DMS114 treated with DMSO at 0.1 percent for 48 hours (cell line): ENCODE measurements at regions not wholly inside any gene's neighbourhood (a gene's known extent, or its start where the extent isn't known, plus 50 kb on each side); places are given as distances from the start of the nearest gene placed in this dataset.
"Not testable (repeated sequence)": the region's sequence is repeated elsewhere in the genome, so short reads cannot be mapped to it uniquely, and the experiment has no call there.

Experiments used
- DNase-seq: peaks from one replicate; lab custom pipeline; 2025; ENCODE audit not compliant: unreplicated experiment; lab: John Stamatoyannopoulos, UW

DNA sequence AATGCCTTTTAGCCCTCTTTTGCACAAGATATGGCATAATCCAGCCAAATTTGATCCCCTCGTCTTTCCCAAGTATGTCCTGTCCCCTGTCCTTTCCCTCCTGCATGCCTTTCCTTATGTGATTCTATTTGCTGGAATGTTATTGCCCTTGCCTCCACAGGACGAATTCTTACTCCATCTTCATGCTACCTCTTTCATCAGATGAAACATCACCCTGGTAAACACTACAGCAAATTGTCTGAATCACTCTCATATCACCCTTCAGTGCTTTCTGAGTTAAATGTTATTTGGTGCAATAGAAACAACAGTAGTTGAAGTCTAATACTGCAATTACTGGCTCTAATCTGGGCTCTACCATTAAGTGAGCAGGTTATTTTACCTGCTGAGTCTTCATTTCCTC, 52.2 kb upstream of the FAT1 start:
- no peak for DNase-seq

DNA sequence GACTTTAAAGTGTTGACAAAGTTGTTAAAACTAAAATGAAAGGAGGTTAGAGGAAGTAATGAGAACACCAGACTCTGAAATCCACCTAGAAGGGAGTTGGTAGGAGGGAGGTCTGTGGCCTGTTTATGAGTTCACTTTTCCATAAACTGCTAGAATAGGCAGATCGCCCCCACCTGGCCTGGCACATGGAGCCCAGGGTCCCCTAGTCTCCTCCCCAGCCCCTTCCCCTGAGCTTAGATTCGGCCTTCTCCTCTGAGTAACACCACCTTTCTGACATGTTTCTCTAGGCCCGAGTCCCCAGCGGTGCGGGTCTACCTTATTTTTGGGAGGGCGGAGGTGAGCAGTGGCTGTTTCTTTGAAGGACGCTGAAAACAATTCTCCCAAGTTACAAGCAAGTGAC, 54.5 kb upstream of the FAT1 start:
- DNase-seq = no peak

DNA sequence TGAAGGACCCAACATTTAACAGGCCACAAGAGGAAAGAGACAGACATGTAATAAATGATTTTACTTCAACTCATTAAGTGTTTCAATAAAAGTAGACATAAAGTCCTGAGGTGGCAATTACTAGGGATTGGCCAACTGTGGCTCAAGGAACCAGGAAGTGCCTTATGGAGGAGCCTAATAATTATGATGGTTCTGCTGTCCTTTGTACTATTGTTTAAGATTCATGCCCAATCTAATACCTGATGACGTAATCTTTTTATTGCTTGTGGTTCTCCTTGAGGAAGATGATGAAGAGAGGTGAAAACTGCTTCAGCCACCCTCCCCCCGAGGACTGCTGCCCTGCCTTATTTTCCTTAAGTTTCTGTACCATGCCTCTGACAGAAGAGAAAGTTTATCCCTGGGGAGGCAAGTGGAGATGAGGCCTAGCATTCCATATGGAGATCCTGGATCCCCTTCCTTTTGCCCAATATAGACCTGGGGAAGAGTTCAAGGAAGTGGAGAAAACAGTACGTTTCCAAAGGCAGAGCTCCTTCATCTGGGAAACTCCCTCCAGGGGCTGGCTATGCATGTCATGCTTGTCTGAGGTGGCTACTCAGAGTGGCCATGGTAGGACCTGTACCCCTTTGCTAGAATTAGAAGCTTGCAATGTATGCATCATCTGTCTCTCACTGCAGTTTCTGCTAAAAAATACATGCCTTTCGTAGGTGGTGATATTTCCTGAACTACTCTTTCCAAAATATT, 56.8 kb upstream of the FAT1 start:
- no peak for DNase-seq

DNA sequence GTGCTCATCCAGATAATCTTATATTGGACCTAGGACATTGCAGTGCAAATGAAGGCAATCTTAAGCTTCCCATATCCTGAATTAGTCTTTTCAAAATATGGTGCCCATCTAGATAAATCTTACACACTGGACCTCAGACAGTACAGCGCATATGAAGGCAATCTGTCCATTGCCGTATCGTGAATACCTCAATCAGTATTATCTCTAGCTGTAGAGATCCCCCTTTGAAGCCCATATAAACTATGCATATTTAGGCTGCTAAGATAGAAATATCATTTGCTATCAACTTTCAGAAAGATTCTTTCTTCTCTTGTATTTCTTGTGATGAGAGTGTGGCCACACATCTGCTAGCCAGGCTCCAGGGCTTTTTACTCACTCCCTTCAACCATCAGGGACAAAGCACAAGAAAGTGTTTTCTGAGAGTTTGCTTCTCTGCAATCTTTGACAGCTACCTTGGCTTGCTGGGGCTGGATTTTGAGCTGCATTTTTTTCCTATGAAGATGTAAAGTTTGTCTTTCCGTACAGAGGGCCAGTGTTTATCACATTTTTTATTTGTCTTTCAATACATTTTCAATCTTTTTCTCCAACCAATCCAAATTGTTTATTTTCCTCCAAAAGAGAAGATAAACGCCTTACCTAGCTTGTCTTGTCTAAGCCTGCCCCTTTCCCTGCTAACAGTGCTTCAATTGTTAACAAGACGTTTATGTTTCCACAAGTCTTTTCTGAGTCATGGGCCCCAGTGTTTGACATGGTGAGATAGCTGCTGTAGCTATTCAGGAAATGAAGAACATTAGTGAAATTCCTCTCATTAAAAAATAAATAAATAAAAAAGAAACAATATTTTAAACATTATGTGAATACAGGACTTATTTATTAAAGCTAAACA, 57.6 kb upstream of the FAT1 start:
- DNase-seq = no peak

DNA sequence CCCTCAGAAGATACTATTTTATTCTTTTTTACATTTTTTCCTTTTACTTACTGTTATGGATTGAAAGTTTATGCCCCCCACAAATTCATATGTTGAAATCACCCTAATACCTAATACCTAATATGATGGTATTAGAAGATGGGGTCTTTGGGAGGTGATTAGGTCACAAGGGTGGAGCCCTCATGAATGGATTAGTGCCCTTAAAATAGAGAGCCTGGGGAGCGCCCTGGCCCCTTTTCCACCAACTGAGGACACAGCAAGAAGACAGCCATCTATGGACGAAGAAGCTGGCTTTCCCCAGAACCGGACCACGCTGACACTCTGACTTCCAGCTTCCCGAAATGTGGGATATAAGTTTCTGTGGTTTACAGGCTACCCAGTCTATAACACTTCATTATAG, 58.6 kb upstream of the FAT1 start:
- DNase-seq = no peak

DNA sequence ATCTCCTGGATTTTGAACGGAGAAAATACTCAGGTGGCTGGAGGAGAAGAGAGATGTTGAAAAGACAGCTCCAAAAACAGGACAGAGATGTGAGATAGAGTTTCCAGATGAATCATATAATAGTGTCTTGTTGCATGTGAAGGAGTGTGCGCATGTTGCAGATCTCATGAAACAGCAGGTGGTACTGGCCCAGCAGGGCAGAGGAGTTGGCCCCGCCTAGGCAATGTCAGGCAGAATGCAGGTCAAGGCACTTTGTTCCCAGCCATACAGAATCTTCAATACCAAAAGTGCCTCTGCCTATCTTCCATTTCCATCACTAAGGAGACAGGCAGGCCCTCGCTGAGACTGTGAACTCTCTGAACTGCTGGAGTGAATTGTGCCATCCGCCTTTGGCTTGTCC, 63.9 kb upstream of the FAT1 start:
- DNase-seq = no peak

DNA sequence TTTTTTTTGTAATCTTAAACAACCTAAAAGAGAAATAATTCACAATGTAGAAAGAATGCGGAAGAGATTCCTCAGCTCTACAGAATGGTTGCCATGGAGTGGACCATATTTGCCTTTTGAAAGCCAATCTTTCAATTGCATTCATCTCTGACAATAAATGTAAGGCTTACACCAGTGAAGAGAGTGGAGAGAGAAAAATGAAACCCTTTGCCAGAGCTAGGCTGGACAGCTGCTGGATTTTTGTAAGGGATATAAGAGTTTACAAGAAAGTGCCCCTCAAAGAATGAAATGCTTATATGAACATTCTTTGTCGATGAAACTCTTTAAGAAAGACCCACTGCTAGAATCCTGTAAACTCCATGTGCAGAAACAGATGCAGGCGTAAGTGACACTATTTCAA, 66.0 kb upstream of the FAT1 start:
- DNase-seq = no peak

DNA sequence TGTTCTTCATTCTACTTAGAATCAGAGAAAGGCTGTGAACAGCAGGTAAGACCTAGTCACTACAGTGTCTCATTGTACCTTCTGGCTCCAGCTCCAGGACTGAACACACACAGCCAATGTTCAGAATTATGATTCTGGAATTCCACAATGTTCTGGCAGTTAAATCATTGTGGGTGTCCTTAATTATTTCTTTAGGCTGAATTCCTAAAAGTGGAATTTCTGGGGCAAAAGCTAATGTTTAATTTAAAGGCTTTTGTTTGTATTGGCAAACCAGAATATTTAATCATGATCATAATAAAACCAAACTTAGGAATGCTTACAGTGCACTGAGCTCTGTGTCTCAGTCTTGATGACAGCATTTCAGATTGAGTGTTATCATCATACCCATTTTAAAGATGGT, 67.0 kb upstream of the FAT1 start:
- no peak for DNase-seq

DNA sequence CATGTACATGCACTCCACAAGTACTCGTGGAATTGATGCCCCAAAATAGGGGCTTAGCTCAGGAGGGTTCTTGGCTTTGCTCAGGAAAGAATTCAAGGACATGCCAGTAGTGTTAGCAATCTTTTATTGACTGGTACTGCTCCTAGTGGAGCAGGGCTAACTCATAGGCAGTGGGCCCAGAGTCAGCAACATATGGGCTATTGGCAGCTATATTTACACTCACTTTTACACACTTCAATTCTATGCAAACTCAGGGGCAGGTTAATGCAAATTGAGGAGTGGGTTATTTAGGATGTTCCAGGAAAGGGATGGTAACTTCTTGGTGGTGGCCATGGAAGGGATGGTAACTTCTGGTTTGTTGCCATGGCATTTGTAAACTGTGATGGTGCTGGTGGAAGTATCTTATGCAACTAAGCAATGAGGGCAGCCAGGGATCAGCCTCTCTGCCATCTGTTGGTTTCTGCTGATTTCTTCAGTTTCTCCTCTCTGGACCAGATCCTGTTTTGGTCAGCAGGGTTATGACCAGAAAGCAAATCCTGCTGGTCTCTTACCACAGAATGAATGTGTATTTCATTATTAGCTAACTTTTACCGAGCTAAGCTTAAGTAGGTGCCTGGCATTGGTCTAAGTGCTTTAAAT, 69.2 kb upstream of the FAT1 start:
- no peak for DNase-seq

DNA sequence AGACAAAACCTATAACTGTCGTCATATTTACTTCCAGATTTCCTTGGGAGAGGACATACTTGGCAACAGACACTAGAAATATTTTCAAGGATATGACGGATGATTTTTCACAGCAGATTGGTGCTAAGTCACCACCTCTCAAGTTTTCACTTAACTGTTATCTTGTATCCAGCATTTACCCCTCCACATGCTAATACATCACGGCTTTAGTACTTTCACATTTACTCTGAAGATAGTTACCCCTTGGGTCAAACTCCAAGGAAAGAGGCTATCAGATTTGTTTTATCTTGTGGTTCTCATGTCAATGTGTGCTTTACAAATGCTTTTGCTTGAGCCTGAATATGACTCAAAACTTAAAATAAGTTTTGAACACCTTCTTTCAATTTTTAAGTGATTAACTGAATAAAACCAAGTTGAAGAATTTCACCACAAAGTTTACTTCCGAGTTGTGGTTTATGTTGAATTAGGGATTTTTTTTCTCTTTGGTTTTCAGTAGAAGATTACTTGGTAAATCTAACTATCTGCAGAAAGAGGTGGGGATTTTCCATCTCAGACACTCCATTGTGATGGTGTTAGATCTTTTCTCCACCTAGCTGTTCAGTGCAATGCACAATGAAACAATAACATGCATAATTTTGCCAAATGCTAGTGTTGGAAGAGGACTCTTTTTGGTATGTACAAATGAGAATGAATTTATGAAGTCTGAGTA, 75.4 kb upstream of the FAT1 start:
- DNase-seq = no peak

DNA sequence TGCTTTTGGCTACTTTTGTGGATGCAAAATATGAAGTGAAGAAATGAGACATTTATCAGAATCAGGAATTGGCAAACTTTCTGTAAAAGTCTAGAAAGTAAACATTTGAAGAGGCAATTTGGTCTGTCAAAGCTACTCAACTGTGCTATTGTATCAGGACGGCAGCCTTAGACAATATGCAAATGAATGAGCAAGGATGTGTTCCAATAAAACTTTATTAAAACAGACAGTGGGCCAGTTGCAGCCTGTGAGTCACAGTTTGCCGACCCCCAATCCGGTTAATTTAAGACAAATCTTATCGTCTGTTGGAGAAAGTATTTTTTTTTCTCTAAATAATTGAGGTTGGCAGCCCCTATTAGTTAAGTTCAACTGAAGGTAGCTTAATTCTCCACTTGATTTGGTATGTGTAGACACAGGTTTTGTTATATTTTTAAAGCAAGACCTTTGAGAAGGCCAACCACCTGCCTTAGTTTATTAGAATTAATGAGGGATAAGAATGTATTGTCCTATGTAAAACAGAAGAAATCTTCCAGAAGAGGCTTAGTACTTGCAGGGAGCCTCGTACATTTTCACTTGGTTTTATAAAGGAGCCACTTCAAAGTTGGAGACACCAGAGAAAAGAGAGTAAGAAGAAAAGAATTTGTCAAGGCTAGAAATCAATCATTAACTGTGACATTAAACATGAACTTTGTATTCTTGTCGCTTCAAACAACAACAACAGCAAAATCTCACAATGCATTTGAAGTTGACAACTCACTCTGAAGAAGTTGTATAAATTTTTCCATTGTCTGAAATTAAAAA, 81.6 kb upstream of the FAT1 start:
- DNase-seq = no peak

DNA sequence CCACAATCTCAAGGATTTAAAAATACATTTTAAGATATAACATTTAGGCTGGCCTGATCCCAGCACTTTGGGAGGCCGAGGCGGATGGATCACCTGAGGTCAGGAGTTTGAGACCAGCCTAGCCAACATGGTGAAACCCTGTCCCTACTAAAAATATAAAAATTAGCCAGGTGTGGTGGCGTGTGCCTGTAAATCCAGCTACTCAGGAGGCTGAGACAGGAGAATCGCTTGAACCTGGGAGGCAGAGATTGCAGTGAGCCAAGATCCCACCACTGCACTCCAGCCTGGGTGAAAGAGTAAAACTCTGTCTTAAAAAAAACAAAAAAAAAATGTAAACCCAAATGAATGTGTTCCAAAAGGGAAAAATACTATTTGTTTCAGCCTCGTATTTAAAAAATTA, 82.3 kb upstream of the FAT1 start:
- DNase-seq = not testable (repeated sequence)

DNA sequence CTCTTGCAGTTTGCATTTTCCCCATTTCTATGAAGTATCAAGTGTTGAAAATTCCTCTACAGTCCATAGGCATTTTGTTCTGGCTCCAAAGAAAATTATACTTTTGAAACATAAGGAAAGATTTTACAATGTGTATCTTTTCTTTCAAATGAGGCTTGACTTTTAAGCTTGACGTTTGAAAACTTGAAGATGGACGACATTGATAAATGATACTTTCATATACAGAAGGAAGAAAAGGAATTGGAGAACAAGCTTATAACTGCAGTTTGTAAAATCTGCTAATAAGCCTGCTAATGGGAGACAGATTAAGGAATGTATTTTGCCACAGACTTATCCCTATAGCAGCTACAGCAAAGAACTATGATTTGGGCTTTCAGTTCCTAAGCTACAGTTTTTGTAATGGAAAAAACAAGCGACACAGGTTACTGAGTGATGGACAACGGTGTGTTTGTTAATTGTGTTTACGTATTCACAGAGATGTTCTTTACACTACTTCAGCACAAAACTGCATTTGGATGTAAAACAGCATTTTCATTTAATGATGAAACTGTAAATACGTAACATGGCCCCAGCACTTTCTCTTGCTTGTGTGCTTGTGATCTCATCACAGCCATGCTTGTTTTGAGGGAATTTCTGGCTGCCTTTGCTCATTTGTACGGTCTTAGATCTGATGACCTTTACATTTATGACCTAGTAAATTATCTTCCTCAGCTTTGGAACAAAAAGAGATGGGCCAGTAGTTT, 83.2 kb upstream of the FAT1 start:
- no peak for DNase-seq

DNA sequence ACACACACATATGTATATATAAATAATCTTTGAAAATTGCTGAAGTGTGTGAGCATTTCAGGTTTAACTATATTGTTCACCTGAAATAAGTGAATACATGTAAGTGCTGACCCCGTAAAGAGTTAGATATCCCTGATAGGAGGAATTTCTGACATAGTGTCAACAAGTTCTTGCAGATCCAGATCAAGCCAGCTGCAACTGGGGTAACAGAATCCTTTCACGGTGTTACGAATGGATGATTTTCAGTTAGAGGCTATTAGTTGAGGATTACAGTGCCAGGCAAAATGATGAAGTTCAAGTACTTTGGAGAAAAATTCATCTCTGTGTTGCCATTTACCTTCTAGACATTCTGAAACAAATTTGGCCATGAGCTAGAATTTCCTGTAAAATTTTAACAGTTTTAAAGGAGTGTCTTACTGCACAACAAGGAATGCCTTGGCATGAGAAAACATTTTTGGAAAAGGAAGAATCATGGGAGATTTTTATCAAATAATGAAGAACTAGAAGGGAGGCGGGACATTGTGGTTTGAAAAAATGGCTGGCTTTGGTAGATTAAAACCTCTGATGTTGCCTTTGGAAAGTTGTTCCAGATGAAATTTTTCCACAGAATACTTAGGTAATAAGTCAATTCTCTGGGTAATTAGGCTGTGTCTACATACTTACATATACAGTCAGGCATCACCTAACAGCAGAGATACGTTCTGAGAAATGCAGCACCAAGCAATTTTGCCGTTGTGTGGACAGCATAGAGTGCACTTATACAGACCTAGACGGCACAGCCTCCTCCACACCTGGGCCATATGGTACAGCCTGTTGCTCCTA, 84.4 kb upstream of the FAT1 start:
- DNase-seq = no peak

DNA sequence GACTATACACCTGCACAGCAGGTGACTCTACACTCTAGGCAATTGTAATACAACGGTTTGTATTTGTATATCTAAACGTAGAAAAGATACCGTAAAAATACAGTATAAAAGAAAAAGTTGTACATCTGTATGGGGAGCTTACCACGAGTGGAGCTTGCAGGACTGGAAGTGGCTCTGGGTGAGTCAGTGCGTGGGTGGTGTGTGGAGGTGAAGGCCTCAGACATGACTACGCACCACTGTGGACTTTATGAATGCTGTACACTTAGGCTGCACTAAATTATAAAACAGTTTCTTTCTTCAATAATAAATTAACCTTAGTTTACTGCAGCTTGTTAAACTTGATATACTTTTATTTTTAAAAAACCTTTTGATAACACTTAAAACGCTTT, 85.0 kb upstream of the FAT1 start:
- DNase-seq = no peak

DNA sequence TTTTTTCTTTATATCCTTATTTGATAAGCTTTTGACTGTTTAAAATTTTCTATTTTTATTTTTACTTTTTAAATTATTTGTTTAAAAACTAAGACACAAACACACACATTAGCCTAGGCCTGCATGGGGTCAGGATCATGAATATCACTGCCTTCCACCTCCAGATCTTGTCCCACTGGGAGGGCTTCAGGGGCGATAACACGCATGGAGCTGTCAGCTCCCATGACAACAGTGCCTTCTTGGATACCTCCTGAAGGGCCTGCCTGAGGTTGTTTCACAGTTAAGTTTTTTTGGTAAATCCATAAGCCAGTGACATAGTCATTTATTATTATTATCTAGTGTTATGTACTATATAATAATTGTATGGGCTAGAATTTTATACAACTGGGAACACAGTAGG, 85.4 kb upstream of the FAT1 start:
- DNase-seq = no peak

DNA sequence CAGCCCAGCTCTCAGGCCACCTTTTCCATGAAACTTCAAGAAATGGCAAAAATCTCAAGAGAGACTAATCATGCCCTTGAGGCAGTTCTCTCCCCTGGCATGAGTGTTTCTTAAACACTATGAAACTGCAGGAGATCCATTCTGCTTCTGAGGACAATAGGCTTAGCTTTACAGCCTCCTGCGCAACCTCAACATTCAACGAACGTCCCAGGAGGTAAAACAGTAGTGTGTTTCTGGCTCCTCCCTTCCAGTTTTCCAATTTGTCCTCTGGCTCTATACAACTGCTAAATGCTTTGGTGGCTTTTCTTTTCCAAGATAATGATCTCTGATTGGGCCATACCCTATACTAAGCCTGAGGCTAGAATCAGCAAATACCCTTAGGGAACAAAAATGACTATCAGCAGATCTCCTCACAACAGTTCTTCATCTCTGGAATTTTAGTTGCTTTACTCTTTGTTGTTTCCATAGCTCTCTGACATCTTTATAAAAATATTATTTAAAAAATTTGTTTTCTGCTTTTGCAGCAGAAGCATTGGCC, 87.0 kb upstream of the FAT1 start:
- DNase-seq = no peak

DNA sequence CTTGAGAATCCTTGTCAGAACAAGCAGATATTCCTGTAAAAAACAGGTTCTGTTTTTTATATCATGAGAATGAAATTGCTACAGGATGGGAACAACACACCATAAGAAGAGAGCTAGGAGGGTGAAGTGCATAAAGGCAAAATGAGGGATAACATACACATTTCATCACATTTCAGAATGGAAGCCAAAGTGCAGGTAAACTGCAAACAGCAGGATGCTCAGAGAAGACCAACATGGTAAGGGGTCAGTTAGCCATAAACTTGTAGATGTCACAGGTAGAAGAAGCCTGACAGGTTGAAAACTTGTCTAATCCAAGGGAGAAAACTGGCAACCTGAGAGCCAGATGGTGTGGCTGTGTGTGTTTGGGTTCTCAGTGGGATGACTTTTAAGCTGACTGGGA, 88.9 kb upstream of the FAT1 start:
- no peak for DNase-seq
